HG03196 (cell line): ENCODE measurements at regions not wholly inside any gene's neighbourhood (a gene's known extent, or its start where the extent isn't known, plus 50 kb on each side); places are given as distances from the start of the nearest gene placed in this dataset.
"Not testable (repeated sequence)": the region's sequence is repeated elsewhere in the genome, so short reads cannot be mapped to it uniquely, and the experiment has no call there.

Source experiments
- ATAC-seq: cut with Tn5 transposase; IDR thresholded peaks from one replicate; pipeline ENCODE4 v1.9.1; 2021; ENCODE audit not compliant: unreplicated experiment

- ATAC-seq = no peak
These were observed 756.4 kb downstream of the KCNT2 start for GRCh38 chr1:195851804-195852203.

GRCh38 chr1:195851016-195851601, 757.1 kb downstream of the KCNT2 start:
- ATAC-seq = no peak

GRCh38 chr1:195849180-195849579, 759.1 kb downstream of the KCNT2 start:
- no peak for ATAC-seq

- not testable (repeated sequence) for ATAC-seq
These were observed 760.0 kb downstream of the KCNT2 start for GRCh38 chr1:195847957-195848875.

- ATAC-seq = no peak
These were observed 776.5 kb downstream of the KCNT2 start for GRCh38 chr1:195831789-195832188.

GRCh38 chr1:195828325-195828724, 779.9 kb downstream of the KCNT2 start:
- ATAC-seq = no peak

GRCh38 chr1:195820925-195821324, 787.3 kb downstream of the KCNT2 start:
- ATAC-seq = no peak

- no peak for ATAC-seq
These were observed 802.2 kb downstream of the KCNT2 start for GRCh38 chr1:195806060-195806459.

GRCh38 chr1:195804547-195804946, 803.7 kb downstream of the KCNT2 start:
- ATAC-seq = no peak

- ATAC-seq = no peak
These were observed 809.2 kb downstream of the KCNT2 start for GRCh38 chr1:195799016-195799415.

GRCh38 chr1:195794225-195794624, 814.0 kb downstream of the KCNT2 start:
- ATAC-seq = no peak

- no peak for ATAC-seq
These were observed 816.4 kb downstream of the KCNT2 start for GRCh38 chr1:195791796-195792195.

GRCh38 chr1:195790514-195791168, 817.6 kb downstream of the KCNT2 start:
- no peak for ATAC-seq

GRCh38 chr1:195789321-195789720, 818.9 kb downstream of the KCNT2 start:
- no peak for ATAC-seq

- ATAC-seq = no peak
These were observed 819.5 kb downstream of the KCNT2 start for GRCh38 chr1:195788721-195789120.

- ATAC-seq = no peak
These were observed 822.4 kb downstream of the KCNT2 start for GRCh38 chr1:195785830-195786229.

- ATAC-seq = no peak
These were observed 834.3 kb downstream of the KCNT2 start for GRCh38 chr1:195773931-195774330.

- no peak for ATAC-seq
These were observed 838.8 kb downstream of the KCNT2 start for GRCh38 chr1:195769461-195769860.

- no peak for ATAC-seq
These were observed 839.3 kb downstream of the KCNT2 start for GRCh38 chr1:195768936-195769335.

- ATAC-seq = no peak
These were observed 839.9 kb downstream of the KCNT2 start for GRCh38 chr1:195768377-195768776.

- no peak for ATAC-seq
These were observed 841.5 kb downstream of the KCNT2 start for GRCh38 chr1:195766709-195767108.

- no peak for ATAC-seq
These were observed 843.1 kb downstream of the KCNT2 start for GRCh38 chr1:195765099-195765498.
